ENCODE measurements at regions not wholly inside any gene's neighbourhood (a gene's known extent, or its start where the extent isn't known, plus 50 kb on each side); places are given as distances from the start of the nearest gene placed in this dataset.

DNA sequence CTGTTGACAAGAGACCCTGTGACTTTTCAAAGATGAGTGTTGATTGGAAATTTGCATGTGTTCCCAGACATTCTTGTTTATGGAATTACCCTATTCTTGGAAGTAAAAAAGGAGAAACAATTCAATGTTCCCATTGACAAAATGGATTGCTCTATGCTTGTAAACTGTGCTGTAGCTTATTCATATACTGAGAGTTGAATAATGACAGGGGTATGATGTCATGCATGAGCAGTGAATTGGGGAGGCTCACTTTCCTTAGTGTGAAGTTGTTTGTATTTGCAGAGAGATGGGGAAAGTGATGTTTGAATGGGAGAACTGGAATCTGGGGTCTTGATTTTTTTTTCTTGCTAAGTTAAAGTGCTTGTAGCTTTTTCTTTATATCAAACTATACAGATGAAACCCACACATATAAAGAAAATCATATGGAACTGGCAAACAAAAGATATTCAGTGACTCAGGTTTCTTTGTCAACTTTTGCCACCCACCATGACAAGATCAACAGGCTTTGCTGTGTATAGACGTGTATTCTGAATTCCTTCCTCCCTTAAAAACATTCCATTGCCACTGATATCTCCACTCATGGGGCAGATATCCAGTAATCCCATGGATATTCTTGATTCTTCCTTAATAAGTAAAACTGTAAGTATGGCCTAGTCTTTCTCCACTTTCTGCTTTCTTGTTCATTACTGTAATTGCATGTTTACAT, 97.8 kb upstream of the JAG1 start:
- DNase-seq: no peak

DNA sequence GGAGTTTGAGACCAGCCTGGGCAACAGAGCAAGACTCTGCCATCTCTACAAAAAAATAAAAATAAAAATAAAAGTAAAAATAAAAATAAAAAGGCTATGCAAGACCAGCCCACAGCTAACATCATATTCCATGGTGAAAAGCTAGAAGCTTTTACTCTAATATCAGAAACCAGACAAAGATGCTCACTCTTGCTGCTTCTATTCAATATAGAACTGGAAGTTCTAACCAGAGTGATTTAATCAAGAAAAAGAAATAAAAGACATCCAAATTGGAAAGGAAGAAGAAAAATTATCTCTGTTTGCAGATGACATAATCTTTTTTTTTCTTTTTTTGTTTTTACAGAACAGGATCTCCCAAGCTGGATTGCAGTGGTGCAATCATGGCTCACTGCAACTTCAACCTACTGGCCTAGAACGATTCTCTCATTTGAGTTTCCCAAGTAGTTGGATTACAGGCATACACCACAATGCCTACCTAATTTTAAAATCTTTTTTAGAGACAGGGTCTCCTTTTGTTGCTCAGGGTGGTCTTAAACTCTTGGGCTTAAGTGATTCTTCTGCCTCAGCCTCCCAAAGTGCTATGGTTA, 100.7 kb upstream of the JAG1 start:
- DNase-seq: no peak

DNA sequence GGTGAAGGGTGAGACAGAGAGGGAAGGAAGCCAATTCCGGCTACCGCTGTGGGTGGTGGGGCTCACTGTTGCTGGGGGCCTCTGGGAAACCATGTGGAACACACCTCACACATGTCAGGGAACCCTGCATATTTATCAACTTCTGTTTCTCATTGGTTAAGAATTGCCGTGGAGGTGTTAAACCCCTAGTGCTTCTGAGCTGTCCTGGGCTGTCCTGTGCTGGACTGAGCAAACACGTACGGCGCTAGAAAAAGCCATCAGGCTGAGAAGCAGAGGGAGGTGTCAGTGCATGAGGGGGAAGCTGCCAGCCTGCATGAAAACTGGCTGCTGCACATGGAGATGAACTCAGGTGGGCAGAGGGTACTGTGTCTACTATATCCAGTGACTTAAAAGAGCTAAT, 103.9 kb upstream of the JAG1 start:
- no peak for DNase-seq

DNA sequence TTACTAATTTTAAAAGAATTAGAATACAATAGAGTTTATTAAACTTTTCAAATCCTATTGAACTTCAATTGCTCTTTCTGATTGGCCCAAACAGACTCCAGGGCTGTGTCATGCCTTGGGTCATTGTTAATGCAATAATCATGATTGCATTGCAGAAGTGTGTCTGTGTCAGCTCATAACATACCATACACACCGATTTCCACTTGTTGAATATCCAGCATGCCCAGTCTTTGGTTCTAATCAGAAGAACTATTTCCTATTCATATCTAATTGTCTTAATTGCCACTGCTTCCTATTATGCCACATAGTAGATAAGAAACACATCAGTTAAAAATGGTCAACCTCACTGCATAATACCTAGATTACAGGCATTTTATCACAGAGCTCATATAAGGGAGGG, 106.1 kb upstream of the JAG1 start:
- DNase-seq: no peak

DNA sequence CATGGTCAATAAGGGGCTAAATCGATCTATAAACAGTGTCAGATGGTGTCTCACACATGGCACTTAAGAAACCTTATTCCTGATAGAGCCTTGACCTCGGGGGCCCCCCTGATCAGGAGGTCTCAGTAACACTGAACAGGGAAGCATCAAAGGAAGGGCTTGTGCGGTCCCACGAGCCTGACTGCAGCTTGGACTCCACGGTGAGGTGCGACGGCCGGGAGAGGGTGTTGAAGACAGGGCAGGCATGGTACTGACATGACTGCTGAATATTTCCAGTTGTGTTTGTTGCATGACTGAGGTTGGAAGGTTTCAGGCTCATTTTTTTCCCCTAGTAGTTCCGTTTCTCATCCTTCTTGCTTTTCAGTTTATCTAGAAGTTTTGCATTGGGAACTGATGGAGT, 107.1 kb upstream of the JAG1 start:
- no peak for DNase-seq

DNA sequence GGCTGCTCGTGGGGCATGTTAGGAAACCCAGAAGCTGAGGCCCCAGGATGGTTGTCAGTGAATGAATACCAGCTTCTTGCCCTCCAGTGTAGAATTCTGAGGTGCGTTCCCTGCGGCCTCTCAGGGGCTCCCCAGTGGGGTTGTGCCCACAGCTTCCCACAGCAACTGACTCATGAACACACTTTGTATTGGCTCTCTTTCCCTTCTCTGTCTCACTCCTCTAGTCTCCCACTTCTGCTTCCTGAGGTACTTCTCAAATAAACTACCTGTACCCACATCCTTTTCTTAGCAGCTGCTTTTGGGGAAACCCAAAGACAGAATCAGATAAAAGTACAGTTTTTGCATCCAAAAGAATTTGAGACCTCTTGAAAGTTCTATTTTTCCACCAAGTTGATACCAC, 107.7 kb upstream of the JAG1 start:
- DNase-seq: no peak

DNA sequence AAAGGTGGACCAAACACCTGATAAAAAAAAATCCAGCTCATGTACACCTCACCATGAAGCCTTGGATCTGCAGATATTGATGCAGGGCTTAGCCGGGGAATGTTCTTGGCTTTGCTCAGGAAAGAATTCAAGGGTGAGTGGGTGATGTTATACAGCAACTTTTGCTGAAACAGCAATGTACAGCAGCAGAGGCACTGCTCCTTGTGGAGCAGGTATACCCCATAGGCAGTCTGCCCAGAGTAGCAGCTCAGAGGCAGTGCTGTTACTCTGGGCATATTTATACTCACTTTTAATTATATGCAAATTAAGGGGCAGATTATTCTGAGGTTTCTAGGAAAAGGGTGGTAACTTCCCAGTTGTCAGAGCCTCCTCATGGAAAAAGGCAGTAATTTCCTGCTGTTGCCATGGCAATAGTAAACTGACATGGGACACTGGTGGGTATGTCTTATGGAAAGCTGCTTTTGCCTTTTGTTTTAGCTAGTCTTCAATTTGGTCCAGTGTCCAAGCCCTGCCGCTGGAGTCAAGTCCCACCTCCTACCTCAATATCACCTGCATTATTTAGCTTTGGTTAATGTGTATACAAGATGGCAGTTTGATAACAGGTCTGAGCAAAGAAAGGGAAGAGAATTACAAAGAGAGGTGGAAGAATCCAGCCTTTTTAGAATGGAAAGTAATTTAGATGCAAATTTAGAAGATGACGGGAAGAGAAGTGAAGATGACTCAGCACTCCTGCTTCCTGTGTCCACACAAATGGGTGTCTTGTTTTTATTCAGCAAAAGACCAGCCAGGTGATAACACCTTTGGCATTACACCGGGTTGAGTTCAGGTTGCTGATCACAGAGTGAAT, 110.1 kb upstream of the JAG1 start:
- no peak for DNase-seq

DNA sequence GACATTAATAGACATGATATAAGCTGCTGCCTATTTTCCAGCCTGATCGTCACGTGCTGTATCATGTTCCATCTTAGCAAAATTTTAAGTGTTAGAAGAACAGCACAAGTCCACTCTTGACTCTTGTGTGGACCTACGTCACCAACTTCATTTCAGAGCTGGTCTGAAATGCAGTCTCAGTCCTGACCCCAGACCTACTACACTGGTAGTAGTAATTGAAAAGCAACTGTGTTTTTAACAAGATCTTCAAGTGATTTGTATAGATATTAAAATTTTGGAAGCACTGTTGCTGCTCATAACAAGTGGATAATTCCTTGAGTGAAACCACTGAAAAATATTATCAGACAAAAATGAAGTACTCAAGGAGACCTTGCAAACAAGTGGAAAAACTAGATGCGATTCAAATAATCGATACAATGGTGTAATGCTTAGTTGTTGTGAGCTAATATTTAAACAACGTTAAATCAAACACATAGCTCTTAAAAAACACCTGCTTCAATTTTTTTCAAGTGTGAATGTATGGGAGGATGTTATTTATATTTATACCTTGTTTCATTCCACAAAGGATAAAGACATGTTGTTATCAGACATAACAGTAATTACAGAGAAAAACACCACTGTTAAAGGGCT, 110.9 kb upstream of the JAG1 start:
- no peak for DNase-seq

DNA sequence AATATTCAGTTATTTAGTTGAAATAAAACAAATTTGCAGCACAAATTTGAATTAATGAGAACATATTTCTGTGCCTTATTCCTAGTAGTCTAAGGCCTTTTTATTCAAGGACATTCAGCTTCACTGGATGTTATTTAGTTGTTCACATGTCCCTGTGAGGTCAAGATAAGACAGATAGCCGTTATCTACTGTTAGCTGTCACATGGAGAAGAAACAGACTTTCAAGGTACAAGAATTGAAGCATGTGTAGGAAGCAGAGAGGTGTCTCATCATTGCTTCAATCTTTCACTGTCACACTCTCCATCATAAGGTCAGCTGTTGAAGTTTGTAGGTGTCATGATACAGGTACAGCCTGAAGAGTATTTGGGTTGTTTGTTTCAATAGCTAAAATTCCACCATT, 112.9 kb upstream of the JAG1 start:
- DNase-seq: no peak

DNA sequence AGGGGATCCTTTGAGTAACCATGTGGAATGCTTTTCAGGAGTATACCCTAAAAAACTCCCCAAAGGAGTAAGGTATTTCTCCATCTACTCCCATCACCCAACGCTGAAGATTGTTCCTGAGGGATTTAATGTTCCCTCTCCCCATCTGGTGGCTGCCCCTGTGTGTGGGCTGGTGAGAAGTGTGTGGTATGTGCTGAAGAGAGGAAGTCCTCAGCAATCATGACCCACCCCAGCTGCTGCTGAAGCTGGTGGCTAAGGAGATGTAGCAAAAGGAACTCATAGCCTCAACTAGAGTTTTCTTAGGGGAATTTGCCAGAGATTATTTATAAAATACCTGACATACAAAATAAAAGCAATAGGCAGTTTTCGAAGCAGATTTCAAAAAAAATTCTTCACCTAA, 114.3 kb upstream of the JAG1 start:
- DNase-seq: no peak

DNA sequence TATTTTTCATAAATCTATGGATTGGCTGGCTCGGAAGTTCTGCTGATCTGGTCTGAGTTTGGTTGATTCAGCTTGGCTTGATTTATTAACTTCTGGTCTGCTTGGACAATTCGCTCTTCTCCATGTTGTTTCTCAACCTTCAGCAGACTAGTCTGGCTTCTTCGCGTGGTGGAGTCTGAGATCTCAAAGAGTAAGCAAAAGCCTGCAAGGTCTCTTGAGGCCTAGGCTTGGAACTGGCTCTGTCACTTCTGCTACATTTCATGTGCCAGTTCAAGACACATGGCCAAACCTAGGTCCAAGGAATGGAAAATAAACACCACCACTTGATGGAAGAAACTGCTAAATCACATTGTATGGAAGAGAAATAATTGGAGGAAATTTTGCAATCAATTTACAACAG, 115.1 kb upstream of the JAG1 start:
- DNase-seq: no peak

DNA sequence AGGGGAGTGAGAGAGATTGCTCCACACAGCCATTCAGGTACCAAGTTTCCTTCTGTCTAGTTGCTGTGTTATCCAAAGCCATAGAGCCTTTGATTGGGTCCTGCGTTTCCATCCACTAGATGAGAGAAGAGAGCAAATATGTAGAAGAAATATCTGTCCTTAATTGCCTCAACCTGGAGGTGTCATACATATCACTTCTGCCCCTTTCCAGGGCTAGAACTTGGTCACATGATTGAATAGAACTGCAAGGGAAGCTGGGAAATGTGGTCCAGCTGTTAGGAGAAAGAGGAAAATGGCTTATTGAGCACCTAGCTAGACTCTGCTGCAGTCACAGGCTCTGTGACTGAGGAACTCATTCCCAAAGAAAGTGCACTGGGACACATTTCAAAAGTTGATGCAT, 115.6 kb upstream of the JAG1 start:
- DNase-seq: no peak

DNA sequence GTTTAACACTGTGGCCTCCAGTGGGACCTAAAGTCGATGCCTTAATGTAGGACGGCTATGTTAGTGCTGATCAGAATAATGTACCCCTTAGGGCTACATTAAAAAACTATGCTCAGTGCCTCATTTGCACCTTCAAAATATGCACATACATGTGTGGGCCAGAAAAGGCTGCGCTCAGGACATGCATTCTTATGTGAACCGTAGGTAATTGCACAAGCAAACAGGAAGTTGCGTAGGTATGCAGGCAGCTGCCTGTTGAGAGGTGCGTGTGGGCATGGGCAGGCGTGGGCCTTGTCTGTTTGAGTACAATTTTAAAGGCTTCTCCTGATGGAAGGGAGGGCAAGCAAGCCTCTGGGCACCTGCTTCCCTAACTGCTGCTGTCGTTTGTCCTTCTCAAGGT, 116.2 kb upstream of the JAG1 start:
- no peak for DNase-seq

DNA sequence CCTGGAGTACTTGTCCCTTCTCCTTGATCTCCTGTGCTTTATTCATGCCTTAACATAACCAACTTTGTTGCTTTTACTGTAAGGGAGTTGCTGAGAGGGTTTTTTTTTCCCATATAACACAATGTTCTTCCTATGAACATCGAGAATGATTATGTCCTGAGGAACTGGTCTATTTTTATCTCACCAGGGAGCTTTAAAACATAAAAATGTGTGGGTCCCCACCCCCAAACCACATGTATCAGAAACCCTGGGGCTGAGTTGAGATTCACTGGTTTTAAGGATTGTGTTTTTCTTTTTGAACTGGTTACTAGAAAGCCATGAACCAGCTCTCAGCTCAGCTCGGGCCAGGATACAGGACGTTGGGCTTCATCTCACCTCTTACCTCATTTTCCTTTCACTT, 118.5 kb upstream of the JAG1 start:
- DNase-seq: no peak

DNA sequence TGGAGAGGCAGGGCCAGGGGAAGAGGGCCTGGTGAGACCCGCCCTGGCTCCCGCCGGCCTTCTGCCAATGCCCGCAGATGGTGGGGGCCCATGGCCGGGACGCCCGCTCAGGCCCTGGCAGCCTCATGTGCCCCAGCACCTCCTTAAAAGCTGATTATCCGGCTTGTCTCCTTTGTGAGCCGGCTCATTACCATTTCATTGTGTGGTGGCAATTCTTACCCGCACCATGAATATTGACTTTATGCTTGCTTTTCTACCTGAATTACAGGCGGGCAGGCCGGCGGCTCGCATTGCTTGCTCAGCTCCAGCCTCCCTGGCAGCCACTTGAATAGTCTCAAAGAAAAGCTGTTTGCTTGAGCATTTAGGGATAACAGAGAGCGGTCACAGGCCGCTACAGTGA, 120.0 kb upstream of the JAG1 start:
- DNase-seq: no peak

DNA sequence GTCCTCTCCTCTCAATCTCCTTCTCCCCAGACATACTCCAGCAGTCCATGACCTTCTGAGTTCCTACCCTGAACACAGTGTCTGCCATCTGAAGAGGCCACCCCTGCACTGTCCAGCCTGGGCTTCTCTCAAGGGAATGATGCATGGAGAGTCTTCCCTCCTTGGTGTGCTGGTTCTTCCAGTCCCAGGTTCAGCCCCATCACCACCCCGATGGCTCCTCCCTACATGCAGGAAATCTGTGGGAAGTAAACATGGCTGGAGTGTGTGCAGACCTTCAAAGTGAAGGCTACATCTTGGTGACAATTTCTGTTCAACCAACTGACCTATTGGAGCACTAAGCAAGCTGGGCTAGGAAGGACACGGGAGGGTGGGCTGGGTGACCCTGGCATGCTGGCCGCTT, 121.0 kb upstream of the JAG1 start:
- no peak for DNase-seq

DNA sequence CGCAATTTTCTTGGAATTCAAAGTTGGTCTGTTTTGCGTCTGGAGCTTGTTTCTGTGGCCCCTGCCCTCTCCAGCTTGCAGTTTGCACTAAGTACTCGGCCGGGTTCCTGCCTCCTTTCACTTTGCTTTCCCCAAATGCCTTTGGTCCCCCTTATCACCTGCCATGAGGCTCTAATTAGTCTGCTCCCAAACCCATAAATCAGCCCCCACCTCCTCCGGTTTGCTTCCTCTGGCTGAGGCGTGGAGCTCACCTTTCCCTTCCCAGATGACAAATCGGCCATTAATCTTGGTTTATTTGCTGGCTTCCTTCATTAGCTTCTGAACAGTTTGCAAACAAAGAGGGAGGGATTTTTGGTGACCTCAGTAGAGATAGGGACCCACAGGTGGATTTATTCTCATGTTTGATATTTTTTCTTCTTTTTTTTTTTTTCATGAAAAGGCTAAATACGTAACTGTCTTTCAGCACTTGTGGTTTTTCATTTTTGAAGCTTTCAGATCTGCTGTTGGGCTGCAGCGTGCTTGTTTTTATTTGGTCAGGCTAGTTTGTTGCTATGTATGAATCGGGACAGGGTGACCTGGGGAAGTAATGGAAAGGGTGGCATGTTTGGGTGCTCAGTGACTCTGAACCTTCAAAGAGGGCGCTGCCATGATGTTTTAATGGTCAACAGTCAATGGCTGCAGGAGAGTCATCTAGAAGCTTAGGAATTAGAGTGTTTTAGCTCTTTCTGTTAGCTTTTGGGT, 121.7 kb upstream of the JAG1 start:
- DNase-seq: no peak

DNA sequence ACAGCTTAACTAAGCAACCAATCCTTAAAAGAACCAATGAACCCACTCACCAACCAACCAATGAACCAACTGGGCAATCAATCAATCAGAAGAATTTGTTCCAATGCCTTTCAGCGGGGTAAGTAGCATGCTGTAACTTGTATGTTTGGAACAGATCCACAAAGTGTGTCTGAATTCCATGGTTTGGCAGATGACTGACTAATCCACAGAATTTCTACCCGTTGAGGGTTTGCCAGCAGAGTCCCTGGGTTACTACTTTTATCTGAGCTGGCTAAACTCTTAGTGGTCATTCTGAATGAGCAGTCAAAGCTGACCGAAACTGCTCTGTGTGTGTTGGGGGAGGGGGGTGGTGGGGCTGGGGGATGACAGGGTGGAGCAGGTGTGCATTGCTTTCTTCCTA, 125.0 kb upstream of the JAG1 start:
- DNase-seq: no peak

DNA sequence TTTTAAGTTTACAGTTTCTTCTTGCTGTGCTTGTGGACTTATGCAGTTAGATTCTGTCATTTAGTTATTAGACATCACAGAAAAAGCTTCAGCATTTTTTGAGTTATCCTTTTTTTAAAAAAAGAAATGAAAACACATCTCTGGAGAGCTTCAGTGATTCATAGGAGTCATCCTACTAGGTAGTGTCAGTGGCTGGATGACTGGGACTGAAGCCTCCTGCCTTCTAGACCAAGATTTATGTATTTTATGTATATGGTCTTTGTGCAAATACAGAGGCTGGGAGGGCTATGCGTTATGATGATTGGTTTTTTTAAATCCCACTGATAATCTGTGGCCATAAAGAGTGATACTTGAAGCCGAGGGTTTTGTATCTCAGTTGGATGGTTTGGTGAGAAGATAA, 125.9 kb upstream of the JAG1 start:
- no peak for DNase-seq

DNA sequence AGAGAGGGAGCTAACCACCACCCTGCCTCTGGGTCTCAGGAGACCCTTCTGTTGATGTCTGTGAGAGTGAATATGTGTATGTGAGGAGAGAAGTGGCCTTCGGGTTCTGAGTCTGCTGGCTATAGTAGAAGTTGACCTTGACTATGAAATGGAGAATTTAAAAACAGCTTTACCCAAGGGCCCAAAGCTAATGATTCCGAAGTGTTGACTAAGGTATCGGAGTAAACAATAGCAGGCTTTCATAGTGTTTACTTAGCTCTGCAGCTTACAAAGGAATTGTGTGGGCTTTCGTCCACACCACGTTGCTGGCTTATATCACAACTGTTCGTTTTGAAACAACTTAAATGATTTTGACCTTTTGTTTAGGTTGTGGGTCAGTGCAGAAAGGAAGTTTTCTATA, 126.5 kb upstream of the JAG1 start:
- DNase-seq: no peak

DNA sequence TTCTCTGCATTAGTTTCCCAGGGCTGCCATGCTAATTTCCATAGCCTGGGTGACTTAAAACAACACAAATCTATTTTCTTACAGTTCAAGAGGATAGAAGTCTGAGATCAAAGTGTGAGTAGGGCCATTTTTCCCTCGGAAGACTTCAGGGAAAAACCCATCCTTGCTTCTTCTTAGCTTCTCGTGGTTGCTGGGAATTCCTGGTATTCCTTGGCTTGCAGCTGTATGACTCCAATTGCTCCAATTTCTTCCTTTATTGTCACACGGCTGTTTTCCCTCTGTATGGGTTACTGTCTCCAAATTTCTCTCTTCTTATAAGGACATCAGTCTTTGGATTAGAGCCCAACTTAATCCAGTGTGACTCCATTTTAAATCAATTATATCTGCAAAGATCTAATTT, 128.4 kb upstream of the JAG1 start:
- no peak for DNase-seq

DNA sequence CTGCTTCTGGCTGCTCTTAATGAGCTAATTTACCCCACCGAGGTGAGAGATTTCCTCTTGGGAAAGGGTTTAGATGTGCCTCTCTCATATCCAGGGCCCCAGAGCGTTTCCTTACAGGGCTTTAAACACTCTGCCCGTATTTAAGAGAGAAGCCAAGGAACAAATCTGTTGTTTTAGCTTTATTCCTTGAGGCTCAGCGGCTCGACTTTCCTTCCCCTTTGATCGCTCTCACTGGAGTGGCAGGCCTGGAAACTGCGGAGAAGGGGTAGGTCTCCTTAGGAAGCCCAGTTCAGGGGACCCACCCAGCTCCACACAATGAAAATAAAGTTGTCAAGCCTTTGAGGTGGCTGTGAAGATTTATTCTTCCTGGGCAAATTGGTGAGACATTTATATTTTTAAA, 132.0 kb upstream of the JAG1 start:
- DNase-seq: no peak

DNA sequence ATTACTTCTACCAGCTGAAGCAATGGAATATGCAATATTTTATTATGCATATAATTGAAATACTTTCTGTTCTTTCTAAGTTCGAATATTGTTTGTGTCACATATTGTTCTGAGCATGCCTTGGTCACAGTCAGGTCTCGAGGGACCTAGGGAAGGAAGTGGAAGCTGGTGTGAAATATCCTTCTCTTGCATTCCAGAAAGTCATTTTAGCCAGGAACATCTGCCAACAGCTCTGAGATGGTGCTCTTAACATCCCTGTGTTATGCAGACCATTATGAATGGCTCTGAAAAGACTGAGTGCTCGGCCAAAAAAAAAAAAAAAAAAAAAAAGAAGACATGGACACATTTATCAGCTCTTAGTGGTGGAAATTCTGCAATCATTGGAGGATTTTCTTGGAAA, 132.7 kb upstream of the JAG1 start:
- DNase-seq: no peak

Measured in CD4-positive, alpha-beta T cell treated with Interleukin-17A for 4 hours (primary cell).